CD4-positive, alpha-beta T cell (primary cell): ENCODE measurements at regions not wholly inside any gene's neighbourhood (a gene's known extent, or its start where the extent isn't known, plus 50 kb on each side); places are given as distances from the start of the nearest gene placed in this dataset.

Experiments used
- ATAC-seq: fragments of 200-7000 bp; cut with Tn5 transposase; one replicate; pipeline ENCODE4 v1.10.0; 2022; ENCODE audit warnings: mild to moderate bottlenecking; ENCODE audit not compliant: poor library complexity
- CTCF ChIA-PET: fragments of 350-600 bp; sonication (Branson Sonifier 250); formaldehyde crosslinking; loops from one replicate; lab custom pipeline; 2021; ENCODE audit warnings: antibody characterized with exemption, inconsistent platforms; lab: Charles Lee
- POLR2A ChIA-PET: fragments of 350-600 bp; sonication (Branson Sonifier 250); formaldehyde crosslinking; loops from one replicate; lab custom pipeline; 2021; ENCODE audit warnings: antibody characterized with exemption, inconsistent platforms; lab: Charles Lee
- DNase-seq, 14 experiments: peaks; one replicate each; pipeline ENCODE4 v3.0.0-alpha.2; 2013 to 2020; ENCODE audit warnings: mixed read lengths in 2 of 14
- H3K27ac ChIP-seq, 2 donors: one replicate each; pipeline versions ENCODE4 v1.5.1 to v1.7.0; 2013; ENCODE audit warnings: low read length in 2 of 2, low read depth in 1 of 2, mild to moderate bottlenecking in 1 of 2
- H3K27me3 ChIP-seq, 2 experiments: 1 replicate in 1 of 2; 2 replicates in 1 of 2; pipeline versions ENCODE4 v1.6.1 to v1.7.0; 2013; ENCODE audit warnings: low read length in 2 of 2, control low read depth in 1 of 2, mild to moderate bottlenecking in 1 of 2, moderate library complexity in 1 of 2; ENCODE audit not compliant: insufficient read depth in 2 of 2, control insufficient read depth in 1 of 2
- H3K36me3 ChIP-seq: one replicate; pipeline ENCODE4 v1.6.1; 2013; ENCODE audit warnings: low read length, control low read depth; ENCODE audit not compliant: insufficient read depth
- H3K4me1 ChIP-seq: one replicate; pipeline ENCODE4 v1.6.1; 2013; ENCODE audit warnings: low read length, control low read depth; ENCODE audit not compliant: insufficient read depth
- H3K4me3 ChIP-seq: one replicate; pipeline ENCODE4 v1.5.1; 2013; ENCODE audit warnings: mild to moderate bottlenecking, low read length, moderate library complexity
- H3K9me3 ChIP-seq, 2 experiments: 1 replicate in 1 of 2; 2 replicates in 1 of 2; pipeline versions ENCODE4 v1.6.1 to v1.7.0; 2013; ENCODE audit warnings: low read length in 2 of 2, mild to moderate bottlenecking in 2 of 2, control low read depth in 1 of 2, moderate library complexity in 1 of 2; ENCODE audit not compliant: control insufficient read depth in 1 of 2, insufficient read depth in 1 of 2
- H3K27ac Mint-ChIP-seq: one replicate; pipeline ENCODE4 v1.8.0; 2020; ENCODE audit warnings: mixed read lengths
- H3K27me3 Mint-ChIP-seq: one replicate; pipeline ENCODE4 v1.8.0; 2021; ENCODE audit warnings: mixed read lengths
- H3K36me3 Mint-ChIP-seq: one replicate; pipeline ENCODE4 v1.8.0; 2021; ENCODE audit warnings: low read depth, mixed read lengths
- H3K4me1 Mint-ChIP-seq: one replicate; pipeline ENCODE4 v1.8.0; 2021; ENCODE audit warnings: low read depth, mixed read lengths
- H3K4me3 Mint-ChIP-seq: one replicate; pipeline ENCODE4 v1.8.0; 2020; ENCODE audit warnings: mild to moderate bottlenecking, mixed read lengths
- H3K9me3 Mint-ChIP-seq: one replicate; pipeline ENCODE4 v1.8.0; 2020; ENCODE audit warnings: mixed read lengths
- intact Hi-C, 2 experiments: fragments of 100-400 bp; cut with DNase I in 1 of 2; cut with micrococcal nuclease in 1 of 2; formaldehyde crosslinking; loops; one replicate each; pipeline versions ENCODE4 v1.15.1 to v1.9.0; 2023 to 2025; cut with DNase I, micrococcal nuclease
- TF ChIP-seq, protein P1 (sequence below): fragments of 200-600 bp; IDR thresholded peaks from one replicate; pipeline ENCODE4 v1.8.0; 2022; ENCODE audit warnings: antibody characterized with exemption, mild to moderate bottlenecking

DNA sequence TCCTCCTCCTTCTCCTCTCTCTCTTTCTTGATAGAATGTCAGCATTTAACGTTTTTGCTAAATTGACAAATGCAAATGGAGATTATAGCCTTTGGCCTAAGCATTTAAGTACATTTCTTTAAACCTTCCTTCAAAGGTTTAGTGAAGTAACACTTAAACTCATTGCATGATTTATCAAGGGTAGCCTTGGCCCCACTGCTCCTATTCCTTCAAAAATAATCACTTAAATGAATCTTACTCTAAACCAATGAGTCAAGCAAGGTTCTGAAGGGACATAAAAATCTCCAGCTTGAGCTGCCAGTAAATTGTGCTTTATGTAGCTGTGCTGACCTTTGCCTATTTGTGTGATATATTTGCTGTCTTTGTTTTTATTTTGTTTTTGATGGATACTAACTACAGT lies 358.5 kb upstream of the AKR1E2 start:
- Mint-ChIP-seq H3K4me3 (no peak overlapping the region), H3K9me3 (no peaks in the 10 kb centered on the region), H3K27me3 (peaks cover 29% of the 10 kb centered on the region), H3K4me1 (no peaks in the 10 kb centered on the region), H3K27ac (no peak overlapping the region), H3K36me3 (no peaks in the 10 kb centered on the region)
- Histone ChIP-seq H3K36me3 (no peaks in the 10 kb centered on the region), H3K27me3 (no peaks in the 10 kb centered on the region), H3K4me3 (no peak overlapping the region), H3K4me1 (no peaks in the 10 kb centered on the region), H3K27ac (no peak overlapping the region), H3K9me3 (no peaks in the 10 kb centered on the region)
- intact Hi-C loops: no loop called here
- TF ChIP-seq, protein P1, sequence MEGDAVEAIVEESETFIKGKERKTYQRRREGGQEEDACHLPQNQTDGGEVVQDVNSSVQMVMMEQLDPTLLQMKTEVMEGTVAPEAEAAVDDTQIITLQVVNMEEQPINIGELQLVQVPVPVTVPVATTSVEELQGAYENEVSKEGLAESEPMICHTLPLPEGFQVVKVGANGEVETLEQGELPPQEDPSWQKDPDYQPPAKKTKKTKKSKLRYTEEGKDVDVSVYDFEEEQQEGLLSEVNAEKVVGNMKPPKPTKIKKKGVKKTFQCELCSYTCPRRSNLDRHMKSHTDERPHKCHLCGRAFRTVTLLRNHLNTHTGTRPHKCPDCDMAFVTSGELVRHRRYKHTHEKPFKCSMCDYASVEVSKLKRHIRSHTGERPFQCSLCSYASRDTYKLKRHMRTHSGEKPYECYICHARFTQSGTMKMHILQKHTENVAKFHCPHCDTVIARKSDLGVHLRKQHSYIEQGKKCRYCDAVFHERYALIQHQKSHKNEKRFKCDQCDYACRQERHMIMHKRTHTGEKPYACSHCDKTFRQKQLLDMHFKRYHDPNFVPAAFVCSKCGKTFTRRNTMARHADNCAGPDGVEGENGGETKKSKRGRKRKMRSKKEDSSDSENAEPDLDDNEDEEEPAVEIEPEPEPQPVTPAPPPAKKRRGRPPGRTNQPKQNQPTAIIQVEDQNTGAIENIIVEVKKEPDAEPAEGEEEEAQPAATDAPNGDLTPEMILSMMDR: no peak
- ChIA-PET CTCF (no interaction called here), POLR2A (no interaction called here)
- ATAC-seq: no peak
- no peak for DNase-seq

DNA sequence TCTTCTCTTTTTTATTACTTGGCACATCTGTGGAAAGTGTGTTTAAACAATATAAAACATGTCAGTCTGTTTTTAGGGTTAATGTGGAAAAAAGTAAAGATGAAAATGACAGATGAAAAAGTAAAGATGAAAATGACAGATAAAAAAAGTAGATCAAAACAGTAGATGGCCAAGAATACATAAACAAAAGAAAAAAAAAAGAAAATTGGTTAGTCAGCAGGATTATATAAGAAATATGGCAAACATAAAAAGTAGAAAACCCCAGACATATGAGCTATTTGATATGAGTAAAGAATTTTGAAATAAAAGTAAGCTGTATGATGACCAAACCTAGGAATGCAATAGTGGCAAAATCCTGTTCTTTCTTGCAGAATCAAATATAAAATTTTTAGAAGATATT lies 365.7 kb upstream of the AKR1E2 start:
- H3K36me3 Mint-ChIP-seq: no peaks in the 10 kb centered on the region
- ATAC-seq: no peak
- H3K9me3 Mint-ChIP-seq: no peaks in the 10 kb centered on the region
- H3K4me3 Mint-ChIP-seq: no peak overlapping the region
- no peaks in the 10 kb centered on the region for H3K36me3 ChIP-seq
- H3K27me3 ChIP-seq: no peaks in the 10 kb centered on the region
- TF ChIP-seq, protein P1: no peak
- ChIA-PET CTCF (no interaction called here), POLR2A (no interaction called here)
- no peaks in the 10 kb centered on the region for H3K4me1 Mint-ChIP-seq
- no peak overlapping the region for H3K4me3 ChIP-seq
- H3K4me1 ChIP-seq: no peaks in the 10 kb centered on the region
- H3K27ac Mint-ChIP-seq: no peak overlapping the region
- no peaks in the 10 kb centered on the region for H3K27me3 Mint-ChIP-seq
- no peak for DNase-seq
- H3K27ac ChIP-seq: no peak overlapping the region
- no peaks in the 10 kb centered on the region for H3K9me3 ChIP-seq
- intact Hi-C loops: no loop called here

DNA sequence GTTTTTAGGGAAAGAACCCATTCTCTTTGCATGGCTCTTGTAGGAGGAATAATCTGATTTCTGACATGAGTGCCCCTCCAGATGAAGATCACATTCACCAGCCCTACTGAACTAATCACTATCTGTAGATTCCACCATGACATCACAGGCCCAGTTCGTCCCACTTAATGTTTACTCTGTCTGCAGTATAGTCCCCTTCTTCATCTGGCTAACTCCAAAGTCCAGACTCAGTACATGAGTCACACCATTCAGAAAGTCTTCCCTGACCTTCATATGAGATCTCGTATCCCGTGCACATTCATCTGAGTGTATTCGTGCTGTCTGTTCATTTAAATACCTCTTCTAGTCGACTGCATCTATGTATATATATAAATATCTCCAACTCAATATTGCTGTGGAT lies 366.5 kb upstream of the AKR1E2 start:
- DNase-seq: no peak
- no peaks in the 10 kb centered on the region for H3K4me1 ChIP-seq
- TF ChIP-seq, protein P1: no peak
- Mint-ChIP-seq H3K4me3 (no peak overlapping the region), H3K27ac (no peak overlapping the region), H3K9me3 (no peaks in the 10 kb centered on the region), H3K36me3 (no peaks in the 10 kb centered on the region), H3K4me1 (no peaks in the 10 kb centered on the region), H3K27me3 (no peaks in the 10 kb centered on the region)
- H3K4me3 ChIP-seq: no peak overlapping the region
- no peaks in the 10 kb centered on the region for H3K27me3 ChIP-seq
- intact Hi-C loops: no loop called here
- H3K36me3 ChIP-seq: no peaks in the 10 kb centered on the region
- H3K27ac ChIP-seq: no peak overlapping the region
- ATAC-seq: no peak
- ChIA-PET CTCF (no interaction called here), POLR2A (no interaction called here)
- H3K9me3 ChIP-seq: no peaks in the 10 kb centered on the region
